Astrocyte of the cerebellum (primary cell): ENCODE measurements at regions not wholly inside any gene's neighbourhood (a gene's known extent, or its start where the extent isn't known, plus 50 kb on each side); places are given as distances from the start of the nearest gene placed in this dataset.
"Not testable (repeated sequence)": the region's sequence is repeated elsewhere in the genome, so short reads cannot be mapped to it uniquely, and the experiment has no call there.

ENCODE experiments used
- DNase-seq: peaks from one replicate; pipeline ENCODE4 v3.0.0-alpha.2; 2011; ENCODE audit warnings: low read depth
- H3K4me3 ChIP-seq: 2 replicates; pipeline ENCODE4 v1.5.1; 2011; ENCODE audit warnings: mild to moderate bottlenecking, low read depth, low read length, moderate library complexity
- CTCF ChIP-seq: IDR thresholded peaks from 2 replicates; pipeline ENCODE4 v1.5.1; 2012; ENCODE audit warnings: low read length, low read depth, moderate library complexity, mild to moderate bottlenecking; ENCODE audit errors: missing control alignments
- in situ Hi-C: cut with HindIII; loops from 2 replicates; pipeline ENCODE4 v1.10.0; 2017; ENCODE audit warnings: low sequenced_read_pairs

GRCh38 chr20:47927944-47928343 lies 142.7 kb upstream of the SULF2 start:
- TF ChIP-seq CTCF: no peak
- no peak overlapping the region for H3K4me3 ChIP-seq
- DNase-seq: no peak
- in situ Hi-C loops: no loop called here

- TF ChIP-seq CTCF: no peak
- in situ Hi-C loops: no loop called here
- DNase-seq: no peak
- no peak overlapping the region for H3K4me3 ChIP-seq
These were observed 142.1 kb upstream of the SULF2 start for GRCh38 chr20:47927385-47927851.

- TF ChIP-seq CTCF: no peak
- no peak overlapping the region for H3K4me3 ChIP-seq
- in situ Hi-C loops: no loop called here
- no peak for DNase-seq
These were observed 141.4 kb upstream of the SULF2 start for GRCh38 chr20:47926731-47927130.

- no peak overlapping the region for H3K4me3 ChIP-seq
- in situ Hi-C loops: no loop called here
- TF ChIP-seq CTCF: no peak
- DNase-seq: no peak
These were observed 140.3 kb upstream of the SULF2 start for GRCh38 chr20:47925593-47925992.

- DNase-seq: no peak
- no peak overlapping the region for H3K4me3 ChIP-seq
- no peak for TF ChIP-seq CTCF
- in situ Hi-C loops: no loop called here
These were observed 137.0 kb upstream of the SULF2 start for GRCh38 chr20:47922269-47922668.

GRCh38 chr20:47921829-47922228 lies 136.5 kb upstream of the SULF2 start:
- in situ Hi-C loops, H3K4me3 ChIP-seq, DNase-seq: not testable (repeated sequence)

GRCh38 chr20:47921408-47921807 lies 136.1 kb upstream of the SULF2 start:
- no peak overlapping the region for H3K4me3 ChIP-seq
- no peak for TF ChIP-seq CTCF
- DNase-seq: no peak
- in situ Hi-C loops: no loop called here
